ENCODE measurements at regions not wholly inside any gene's neighbourhood (a gene's known extent, or its start where the extent isn't known, plus 50 kb on each side); places are given as distances from the start of the nearest gene placed in this dataset.
A peak's percentile ranks its signal among the peaks of the same experiment; 100 is the strongest.

- peak; percentile 89 for ATAC-seq
- TF ChIP-seq GLIS3 (CRISPR knock-in tag; IDR thresholded peaks at IDR 0.05), result no peak
- TF ChIP-seq ZNF8 (CRISPR knock-in tag; IDR thresholded peaks at IDR 0.05), result 0 out of 2 replicates have a peak, but pooled peaks have one; percentile 47
- TF ChIP-seq, protein P1, sequence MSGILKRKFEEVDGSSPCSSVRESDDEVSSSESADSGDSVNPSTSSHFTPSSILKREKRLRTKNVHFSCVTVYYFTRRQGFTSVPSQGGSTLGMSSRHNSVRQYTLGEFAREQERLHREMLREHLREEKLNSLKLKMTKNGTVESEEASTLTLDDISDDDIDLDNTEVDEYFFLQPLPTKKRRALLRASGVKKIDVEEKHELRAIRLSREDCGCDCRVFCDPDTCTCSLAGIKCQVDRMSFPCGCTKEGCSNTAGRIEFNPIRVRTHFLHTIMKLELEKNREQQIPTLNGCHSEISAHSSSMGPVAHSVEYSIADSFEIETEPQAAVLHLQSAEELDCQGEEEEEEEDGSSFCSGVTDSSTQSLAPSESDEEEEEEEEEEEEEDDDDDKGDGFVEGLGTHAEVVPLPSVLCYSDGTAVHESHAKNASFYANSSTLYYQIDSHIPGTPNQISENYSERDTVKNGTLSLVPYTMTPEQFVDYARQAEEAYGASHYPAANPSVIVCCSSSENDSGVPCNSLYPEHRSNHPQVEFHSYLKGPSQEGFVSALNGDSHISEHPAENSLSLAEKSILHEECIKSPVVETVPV (CRISPR knock-in tag; IDR thresholded peaks at IDR 0.05), result no peak
Observed at GRCh38 chr5:90015584-90016018, 394.0 kb downstream of the CETN3 start.

- no peak for ATAC-seq
Observed at GRCh38 chr5:90014420-90014819, 395.1 kb downstream of the CETN3 start.

GRCh38 chr5:90000351-90000750 lies 409.2 kb downstream of the CETN3 start:
- TF ChIP-seq ZNF70 (CRISPR knock-in tag; IDR thresholded peaks at IDR 0.05) (no peak), ZNF565 (CRISPR knock-in tag; conservative IDR thresholded peaks at IDR 0.05; ENCODE audit: low read depth) (no peak), POU6F1 (CRISPR knock-in tag; IDR thresholded peaks at IDR 0.05; ENCODE audit: borderline replicate concordance, low read depth) (no peak), SNAI2 (CRISPR knock-in tag; IDR thresholded peaks at IDR 0.05) (no peak), ZFP30 (CRISPR knock-in tag; IDR thresholded peaks at IDR 0.05) (no peak), GLIS3 (CRISPR knock-in tag; IDR thresholded peaks at IDR 0.05) (no peak), TCF4 (CRISPR knock-in tag; IDR thresholded peaks at IDR 0.05; ENCODE audit: borderline replicate concordance) (no peak), PATZ1 (CRISPR knock-in tag; IDR thresholded peaks at IDR 0.05; ENCODE audit: borderline replicate concordance) (no peak), OSR1 (CRISPR knock-in tag; IDR thresholded peaks at IDR 0.05) (no peak)
- TF ChIP-seq, protein P1 (CRISPR knock-in tag; IDR thresholded peaks at IDR 0.05), result no peak
- no peak for ATAC-seq

More at GRCh38 chr5:90014420-90014819, 395.1 kb downstream of the CETN3 start:
- TF ChIP-seq ZNF70 (CRISPR knock-in tag; IDR thresholded peaks at IDR 0.05) (no peak), RARB (CRISPR knock-in tag; IDR thresholded peaks at IDR 0.05) (no peak), POU6F1 (CRISPR knock-in tag; IDR thresholded peaks at IDR 0.05; ENCODE audit: borderline replicate concordance, low read depth) (no peak), TCF4 (CRISPR knock-in tag; IDR thresholded peaks at IDR 0.05; ENCODE audit: borderline replicate concordance) (no peak), ZNF8 (CRISPR knock-in tag; IDR thresholded peaks at IDR 0.05) (no peak), CREB5 (CRISPR knock-in tag; IDR thresholded peaks at IDR 0.05; ENCODE audit: low read depth) (no peak), GLIS3 (CRISPR knock-in tag; IDR thresholded peaks at IDR 0.05) (no peak)

GRCh38 chr5:89998519-89999305 lies 410.8 kb downstream of the CETN3 start:
- no peak for ATAC-seq
- TF ChIP-seq CREB5 (CRISPR knock-in tag; IDR thresholded peaks at IDR 0.05; ENCODE audit: low read depth) (no peak), ISL1 (CRISPR knock-in tag; IDR thresholded peaks at IDR 0.05) (no peak), GLIS3 (CRISPR knock-in tag; IDR thresholded peaks at IDR 0.05) (no peak), TOX (CRISPR knock-in tag; IDR thresholded peaks at IDR 0.05; ENCODE audit: borderline replicate concordance) (no peak), ESRRG (CRISPR knock-in tag; IDR thresholded peaks at IDR 0.05) (no peak), SNAI2 (CRISPR knock-in tag; IDR thresholded peaks at IDR 0.05) (no peak), BACH2 (CRISPR knock-in tag; IDR thresholded peaks at IDR 0.05; ENCODE audit: borderline replicate concordance) (no peak), ZNF70 (CRISPR knock-in tag; IDR thresholded peaks at IDR 0.05) (no peak), PATZ1 (CRISPR knock-in tag; IDR thresholded peaks at IDR 0.05; ENCODE audit: borderline replicate concordance) (no peak), OSR1 (CRISPR knock-in tag; IDR thresholded peaks at IDR 0.05) (no peak), ARNTL (CRISPR knock-in tag; IDR thresholded peaks at IDR 0.05; ENCODE audit: borderline replicate concordance, low read depth) (no peak)
- TF ChIP-seq, protein P1 (CRISPR knock-in tag; IDR thresholded peaks at IDR 0.05), result no peak
